CD4-positive, alpha-beta T cell treated with Interleukin-10 for 1 hour (primary cell): ENCODE measurements at regions not wholly inside any gene's neighbourhood (a gene's known extent, or its start where the extent isn't known, plus 50 kb on each side); places are given as distances from the start of the nearest gene placed in this dataset.

Experiments
- DNase-seq: peaks from one replicate; pipeline ENCODE4 v3.0.0-alpha.2; 2020

DNA sequence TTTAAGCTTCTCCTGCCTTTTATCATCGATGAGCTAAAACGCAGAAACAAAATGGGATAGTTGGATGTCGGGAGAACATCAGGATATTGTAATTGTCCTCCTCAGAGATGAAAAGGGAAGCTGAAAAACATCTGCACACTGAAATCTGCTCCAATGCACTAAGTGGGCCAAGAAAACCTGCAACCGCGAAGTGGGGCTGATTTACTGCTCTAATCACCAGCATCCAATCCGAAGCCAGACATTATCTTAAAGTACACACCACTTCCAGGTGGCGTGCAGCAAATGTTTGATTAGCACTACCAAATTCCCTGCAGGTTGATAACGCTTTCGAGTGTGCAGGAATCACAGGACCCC is 230.3 kb upstream of the SLC14A2 start:
- DNase-seq: no peak

DNA sequence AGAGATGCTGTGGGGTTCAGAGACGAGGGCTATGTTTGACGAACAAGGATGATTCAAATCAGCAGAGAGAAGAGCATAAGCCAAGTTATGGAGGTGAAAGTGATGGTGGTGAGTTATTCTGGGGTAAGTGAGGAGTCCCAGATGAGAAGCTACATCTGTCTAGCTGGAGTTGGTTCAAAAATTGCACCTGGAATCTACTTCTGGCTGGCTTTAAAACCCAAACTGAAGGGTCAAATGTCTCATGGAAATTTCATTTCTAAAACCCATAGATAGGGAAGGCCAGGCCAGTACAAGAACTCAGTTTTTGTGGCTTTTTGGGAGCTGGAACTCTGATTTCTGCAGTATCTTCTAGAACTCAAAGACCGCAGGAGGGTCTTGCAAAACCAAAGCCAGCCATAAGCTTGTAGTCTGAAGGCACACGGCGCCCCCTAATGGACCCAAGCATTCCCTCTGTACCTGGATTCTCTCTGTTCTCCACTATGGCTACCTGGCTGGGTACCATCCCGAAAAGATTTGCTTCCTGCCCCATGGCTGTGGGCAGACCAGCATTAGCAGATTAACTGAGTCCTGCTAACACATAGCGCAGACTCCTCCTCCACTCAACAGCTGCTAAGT is 229.1 kb upstream of the SLC14A2 start:
- no peak for DNase-seq

DNA sequence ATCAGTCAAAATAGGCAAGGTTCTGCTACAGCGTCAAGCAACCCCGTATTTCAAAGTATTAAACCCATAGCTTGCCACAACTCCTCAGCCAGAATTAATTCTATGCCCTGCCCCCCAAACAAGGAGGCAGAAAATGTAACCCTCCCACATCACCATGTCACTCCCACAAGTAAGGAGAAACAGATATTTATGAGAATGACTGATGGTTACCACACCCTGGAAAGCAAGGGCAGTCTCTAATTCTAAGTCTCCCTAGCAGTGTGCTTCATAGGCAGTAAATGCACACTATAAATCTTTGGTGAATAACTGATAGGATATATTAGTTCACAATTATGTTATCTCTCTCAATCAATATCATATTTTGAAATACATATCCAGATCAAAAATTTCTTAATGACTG is 228.0 kb upstream of the SLC14A2 start:
- DNase-seq: no peak

DNA sequence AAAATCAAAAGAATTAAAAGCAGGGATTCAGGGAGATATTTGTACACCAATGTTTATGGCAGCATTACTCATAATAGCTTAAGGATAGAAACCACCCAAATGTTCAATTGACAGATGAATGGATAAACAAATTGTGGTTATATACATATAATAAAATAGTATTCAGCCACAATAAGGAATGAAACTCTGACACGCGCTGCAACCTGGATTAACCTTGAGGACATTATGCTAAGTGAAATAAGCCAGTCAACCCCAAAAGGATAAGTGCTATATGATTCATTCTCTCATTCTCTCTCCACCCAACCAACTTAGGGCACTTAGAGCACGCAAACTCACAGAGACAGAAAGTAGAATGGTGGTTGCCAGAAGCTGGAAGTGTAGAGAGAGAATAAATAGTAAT is 216.8 kb upstream of the SLC14A2 start:
- no peak for DNase-seq

DNA sequence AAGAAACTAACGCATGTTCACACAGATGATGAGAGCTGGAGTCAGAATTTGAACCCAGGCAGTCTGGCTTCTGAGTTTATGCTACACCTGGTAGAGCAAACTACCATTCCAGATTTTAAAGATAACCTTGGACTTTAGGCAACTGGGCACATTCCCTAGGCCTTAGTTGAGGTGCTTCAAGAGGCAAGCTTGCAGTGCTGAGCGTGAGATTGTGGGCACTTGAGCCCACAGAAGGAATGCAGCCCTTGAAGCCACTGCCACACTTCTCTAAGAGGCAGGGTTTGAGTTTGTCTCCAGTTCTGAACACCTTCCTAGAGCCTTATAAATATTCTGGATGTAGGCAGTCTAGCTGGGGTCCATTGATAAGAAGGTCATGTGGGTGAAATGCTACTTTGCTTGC is 216.1 kb upstream of the SLC14A2 start:
- DNase-seq: no peak

DNA sequence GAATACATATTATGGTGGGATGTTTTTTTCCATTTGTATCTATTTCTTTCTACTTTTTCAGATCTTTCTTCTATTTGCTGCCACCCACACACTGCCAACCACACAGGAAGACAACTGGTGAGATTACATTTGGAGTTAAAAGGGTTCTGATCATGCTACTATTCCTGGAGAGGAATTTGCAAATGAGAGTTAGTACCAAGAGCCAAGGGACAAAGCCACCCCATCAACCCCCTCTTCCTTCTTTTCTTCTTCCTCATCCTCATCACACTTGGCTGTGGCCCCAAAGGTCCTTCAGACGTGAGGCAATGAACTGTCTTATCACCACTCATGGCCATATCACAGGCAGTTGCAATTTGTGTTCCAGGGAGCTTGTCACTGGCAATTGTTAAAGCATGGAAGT is 215.6 kb upstream of the SLC14A2 start:
- no peak for DNase-seq

DNA sequence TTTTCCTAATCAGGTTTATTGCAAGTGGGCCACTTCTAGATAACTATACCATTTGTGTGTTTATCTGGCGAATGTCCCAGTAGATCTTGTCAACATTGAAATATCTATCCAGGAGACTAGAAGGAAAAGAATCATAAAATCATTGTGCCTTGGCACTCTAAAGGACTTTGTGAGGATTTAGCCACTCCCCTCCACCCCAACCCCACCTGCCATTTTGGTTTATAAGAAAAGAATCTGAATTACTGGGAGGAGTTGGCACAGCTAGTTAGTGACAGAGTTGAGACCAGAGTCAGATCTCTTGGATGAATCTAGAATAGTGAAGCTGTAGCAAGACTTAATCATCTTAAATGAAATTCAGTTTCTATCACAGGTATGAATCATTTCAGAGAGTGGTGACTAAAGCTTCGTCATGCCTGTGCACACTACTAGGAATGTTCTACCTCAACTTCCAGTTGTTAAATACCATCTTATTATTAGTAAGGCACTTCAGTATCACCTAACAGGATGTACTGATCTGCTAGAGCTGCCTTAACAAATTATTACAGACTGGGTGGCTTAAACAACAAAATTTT is 212.7 kb upstream of the SLC14A2 start:
- DNase-seq: no peak

DNA sequence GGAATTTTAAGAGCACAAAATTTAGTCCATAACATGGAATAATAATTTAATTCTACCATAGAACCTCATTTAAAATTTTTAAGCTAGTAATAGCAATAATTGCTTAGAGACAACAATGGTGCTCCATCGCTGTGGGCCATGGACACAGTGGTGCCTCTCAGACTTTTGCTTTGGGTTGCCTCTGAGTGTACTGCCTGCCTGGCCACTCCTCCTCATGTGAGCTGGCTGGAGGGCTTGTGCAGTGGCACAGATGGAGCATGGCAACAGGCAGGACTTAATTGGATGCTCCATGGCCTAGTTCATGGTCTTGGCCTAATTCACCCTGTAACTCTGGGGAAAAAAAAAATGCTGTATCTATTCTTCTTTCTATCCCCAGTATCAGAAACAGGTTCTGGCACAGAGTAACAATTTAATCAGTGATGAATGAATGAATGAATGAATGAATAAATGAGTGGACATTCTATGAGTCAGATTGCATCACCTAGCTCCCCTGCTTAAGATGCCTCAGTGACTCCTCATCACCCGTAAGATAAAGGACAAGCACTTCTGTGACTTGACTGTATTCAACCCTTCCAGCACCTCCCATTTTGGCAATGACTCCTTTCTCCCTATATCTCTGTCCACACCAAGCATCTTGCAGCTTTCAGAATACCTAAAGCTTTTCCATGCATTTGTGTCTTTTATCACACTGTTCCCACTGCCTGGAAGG is 211.8 kb upstream of the SLC14A2 start:
- DNase-seq: no peak

DNA sequence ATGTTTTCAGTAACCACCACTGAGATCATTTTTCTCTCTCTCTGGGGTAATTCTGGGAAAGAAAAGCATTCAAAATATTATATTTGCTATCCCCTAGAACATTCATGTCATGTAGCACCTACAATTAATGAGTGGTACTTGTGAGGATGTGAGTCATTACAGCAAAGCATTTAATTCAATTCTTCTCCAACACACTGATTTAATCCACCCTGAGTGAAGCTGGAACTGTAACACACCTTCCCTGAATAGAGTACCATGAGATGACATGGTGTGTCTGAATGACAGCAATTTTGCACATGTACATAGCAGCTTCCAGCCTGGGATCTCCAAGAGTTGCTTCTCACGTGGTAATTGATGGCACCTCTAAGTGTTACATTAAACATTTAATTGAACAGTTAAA is 207.1 kb upstream of the SLC14A2 start:
- no peak for DNase-seq

DNA sequence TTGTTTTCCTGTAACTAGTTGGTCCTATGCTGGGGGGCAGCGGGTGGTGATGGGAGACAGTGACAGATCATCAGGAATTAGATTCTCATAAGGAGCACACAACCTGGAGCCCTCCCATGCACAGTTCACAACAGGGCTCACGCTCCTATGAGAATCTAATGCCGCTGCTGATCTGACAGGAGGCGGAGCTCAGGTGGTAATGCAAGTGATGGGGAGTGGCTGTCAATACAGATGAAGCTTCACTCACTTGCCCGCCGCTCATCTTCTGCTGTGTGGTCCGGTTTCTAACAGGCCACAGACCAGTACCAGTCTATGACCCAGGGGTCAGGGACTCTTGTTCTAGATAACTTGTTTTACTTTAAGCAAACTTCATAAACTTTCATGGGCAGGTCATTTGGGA is 205.3 kb upstream of the SLC14A2 start:
- no peak for DNase-seq

DNA sequence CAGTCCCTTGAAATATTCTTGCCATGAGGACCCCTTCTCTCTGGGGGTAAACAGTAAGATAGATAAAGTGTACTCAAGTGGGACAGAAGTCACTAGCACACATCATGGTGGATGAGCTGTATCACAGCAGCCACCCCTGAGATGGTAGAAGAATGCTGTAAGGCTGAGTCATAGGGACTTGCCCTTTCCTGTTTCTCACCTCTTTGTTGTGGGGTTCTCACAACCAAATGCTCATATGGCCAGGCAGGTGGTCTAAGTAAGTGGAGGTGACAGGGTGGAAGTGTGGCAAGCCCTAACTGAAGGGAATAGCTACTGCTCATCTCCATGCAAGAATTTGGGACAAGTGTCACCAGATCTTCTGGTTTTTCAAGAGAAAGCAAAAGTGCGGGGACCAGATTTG is 202.7 kb upstream of the SLC14A2 start:
- DNase-seq: no peak

DNA sequence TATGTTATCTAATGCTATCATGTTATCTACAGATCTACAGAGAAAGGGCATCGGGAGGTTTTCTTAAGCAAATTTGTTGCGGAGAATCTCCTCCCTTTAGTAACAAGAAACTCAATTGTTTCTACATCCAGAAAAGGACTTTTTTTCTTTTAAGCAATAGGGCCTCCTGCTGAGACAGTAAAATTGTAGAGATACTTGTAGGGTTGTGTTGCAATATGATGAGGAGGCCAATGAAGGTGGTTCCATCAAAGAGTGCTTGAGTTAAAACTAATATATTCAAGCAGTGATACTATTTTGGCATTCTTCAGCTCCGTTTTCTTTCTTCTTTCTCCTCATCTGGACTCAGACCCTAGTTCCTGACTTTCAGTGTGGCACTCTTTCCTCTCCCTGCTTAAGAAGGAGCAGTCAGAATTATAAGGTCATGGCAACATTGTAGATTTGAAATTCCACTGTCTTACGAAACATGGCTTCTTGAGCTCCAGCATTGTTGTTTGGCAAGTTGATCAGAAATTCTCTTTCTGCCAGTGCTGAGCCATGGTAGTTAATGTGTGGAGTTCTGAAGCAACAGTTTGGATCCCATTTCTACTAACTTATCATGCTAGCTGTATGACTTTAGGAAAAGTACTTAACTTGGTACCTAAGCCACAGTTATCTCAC is 202.0 kb upstream of the SLC14A2 start:
- DNase-seq: no peak

DNA sequence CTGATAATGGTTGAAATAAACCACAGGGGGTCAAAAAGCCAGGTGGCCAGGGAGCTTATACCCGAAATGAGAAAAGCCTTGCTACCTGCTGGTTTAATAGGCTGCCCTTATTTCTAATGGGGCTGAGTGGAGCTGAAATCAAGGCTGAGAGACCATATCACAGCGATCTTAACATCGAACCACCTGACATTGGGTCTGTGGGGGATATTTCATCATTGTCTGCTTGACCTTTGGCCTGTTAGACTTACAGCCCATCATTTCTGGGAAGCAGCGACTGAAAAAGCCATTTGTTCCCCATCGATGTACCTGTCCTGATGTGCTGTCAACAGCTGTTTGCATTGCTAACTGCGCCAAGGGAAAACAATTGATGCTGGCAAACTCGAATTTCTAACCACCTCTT is 199.7 kb upstream of the SLC14A2 start:
- no peak for DNase-seq

DNA sequence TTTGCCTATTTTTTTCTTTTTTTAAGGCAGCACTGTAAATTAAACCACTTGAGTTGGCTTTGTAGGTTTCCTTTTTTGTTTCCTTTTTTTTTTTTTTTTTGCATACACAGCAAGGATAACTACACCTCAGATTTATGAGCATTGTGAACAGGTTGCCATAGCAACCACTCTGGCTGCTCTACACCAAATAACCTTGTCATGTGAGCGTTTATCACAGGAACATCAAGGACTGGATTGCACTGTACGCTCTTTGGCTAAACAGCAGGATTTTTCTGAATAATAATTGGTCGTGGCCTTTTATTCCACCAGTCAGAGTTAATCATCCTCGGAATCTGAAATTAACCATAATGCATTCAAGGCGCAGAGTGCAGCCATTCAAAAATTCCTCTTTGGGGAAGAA is 199.1 kb upstream of the SLC14A2 start:
- no peak for DNase-seq

DNA sequence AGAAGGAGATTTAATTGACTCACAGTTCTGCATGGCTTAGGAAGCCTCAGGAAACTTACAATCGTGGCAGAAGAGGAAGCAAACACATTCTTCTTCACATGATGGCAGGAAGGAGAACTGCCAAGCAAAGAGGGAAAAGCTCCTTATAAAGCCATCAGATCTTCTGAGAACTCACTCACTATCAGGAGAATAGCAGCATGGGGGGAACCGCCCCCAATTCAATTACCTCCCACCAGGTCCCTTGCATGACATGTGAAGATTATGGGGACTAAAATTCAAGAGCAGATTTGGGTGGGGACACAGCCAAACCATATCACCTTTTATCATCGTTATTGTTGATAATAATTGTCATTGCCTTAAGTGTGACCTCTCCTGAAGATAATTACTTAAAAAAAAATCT is 197.9 kb upstream of the SLC14A2 start:
- DNase-seq: no peak

DNA sequence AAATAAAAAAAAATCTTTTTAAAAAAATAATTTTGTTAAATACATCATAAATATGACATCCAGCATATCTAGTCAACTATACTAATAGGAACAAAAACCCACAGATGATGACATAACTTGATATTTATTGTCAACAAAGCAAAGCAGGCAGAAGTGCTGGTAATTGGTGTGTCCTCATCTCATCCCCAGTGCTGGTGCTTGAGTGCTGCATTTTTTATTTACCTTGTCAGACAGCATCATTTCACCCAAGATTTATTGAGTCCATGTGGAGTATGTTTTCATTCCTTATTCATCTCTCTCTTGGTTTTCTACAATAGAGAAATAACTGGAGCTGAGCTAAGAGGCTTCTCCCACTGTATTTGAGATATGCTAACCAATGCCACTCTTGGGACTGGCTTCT is 191.6 kb upstream of the SLC14A2 start:
- DNase-seq: no peak

DNA sequence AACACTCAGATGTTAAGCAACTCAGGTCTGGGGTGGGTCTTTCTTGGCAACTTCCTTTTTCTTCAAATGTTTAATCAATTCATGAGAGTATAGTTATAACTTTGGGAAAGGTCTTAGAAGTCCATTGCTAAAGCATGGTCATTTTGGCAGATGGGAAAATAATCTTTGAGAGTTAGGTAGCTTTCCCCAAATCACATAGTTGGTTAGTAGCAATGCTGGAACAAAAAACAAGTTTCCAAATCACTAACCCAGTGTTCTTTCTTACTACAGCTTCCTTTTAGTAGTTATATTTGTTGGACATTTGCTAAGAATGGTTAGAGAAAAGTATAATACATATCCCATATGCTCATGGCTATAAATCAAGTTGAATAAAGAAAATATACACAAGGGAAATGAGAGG is 185.2 kb upstream of the SLC14A2 start:
- DNase-seq: no peak

DNA sequence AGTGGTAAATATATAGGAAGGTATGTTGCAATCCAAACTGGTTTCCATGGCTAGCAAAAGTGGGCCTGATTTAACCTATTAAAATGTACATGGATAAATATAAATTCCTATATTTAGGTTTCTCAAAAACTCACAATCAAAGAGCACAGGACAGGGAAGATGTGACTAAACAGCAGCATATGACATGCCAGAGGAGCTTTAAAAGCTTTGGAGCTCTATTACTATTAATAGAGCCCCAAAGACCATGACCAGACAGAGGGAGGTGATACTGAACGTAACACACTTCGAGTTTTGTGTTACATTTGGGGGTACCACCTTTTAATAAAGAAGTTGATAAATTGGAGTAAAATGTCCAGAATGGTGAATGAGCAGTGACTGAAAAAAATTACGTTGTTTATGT is 179.5 kb upstream of the SLC14A2 start:
- DNase-seq: no peak

DNA sequence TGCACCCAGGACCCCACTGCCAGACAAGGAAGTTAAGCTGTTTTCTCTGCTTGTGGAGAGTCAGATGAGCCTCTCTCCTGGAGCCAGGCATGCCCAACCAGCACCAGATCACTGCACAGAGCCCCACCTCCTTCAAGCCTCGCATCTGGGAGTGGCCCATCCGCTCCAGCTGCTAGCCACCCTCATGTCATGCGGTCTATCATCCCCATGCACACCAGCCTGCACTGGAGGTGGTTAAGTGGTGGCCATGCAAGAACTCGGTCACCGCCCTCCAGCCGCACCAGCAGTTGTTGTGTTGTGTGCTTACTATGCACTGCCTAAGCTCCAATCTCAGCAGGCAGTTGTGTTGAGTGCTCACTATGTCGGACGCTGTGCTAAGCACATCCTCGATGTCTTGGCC is 177.9 kb upstream of the SLC14A2 start:
- DNase-seq: no peak

DNA sequence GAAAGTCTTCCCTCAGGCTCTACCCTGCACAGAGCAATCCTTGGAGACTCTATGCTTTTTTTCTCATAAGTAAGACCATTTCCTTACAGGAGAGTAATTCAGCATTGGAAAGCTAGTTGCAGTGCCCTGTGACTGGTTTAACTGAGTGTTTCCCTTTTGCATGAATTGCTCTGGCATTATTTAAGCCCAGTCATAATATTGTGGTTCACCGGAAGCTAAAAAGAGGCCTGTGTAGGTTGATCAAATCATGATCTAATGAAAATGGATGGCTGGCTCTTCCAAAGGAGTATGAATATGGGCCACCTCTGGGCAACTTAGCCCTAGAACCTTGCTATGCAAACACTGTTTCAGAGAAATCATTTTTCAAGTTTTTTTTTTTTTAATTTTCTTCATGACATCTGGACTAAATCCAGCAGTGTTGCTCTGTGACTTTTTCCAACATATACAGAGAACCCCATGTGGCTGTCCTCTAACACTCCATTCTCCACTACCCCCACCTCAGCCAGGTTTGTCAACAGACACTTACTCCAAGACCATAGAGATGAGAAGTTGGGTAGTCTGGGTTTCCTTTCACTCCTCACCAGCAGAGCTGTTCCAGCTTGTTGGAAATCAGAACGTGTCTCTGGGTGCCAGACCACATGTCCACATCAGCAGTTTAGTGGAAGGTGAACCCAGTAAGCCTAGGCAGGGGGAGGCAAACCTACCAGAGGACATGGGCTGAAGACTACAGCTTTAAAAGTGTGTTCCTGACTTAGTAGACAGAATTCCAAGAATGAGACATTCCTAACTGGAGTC is 175.2 kb upstream of the SLC14A2 start:
- no peak for DNase-seq

DNA sequence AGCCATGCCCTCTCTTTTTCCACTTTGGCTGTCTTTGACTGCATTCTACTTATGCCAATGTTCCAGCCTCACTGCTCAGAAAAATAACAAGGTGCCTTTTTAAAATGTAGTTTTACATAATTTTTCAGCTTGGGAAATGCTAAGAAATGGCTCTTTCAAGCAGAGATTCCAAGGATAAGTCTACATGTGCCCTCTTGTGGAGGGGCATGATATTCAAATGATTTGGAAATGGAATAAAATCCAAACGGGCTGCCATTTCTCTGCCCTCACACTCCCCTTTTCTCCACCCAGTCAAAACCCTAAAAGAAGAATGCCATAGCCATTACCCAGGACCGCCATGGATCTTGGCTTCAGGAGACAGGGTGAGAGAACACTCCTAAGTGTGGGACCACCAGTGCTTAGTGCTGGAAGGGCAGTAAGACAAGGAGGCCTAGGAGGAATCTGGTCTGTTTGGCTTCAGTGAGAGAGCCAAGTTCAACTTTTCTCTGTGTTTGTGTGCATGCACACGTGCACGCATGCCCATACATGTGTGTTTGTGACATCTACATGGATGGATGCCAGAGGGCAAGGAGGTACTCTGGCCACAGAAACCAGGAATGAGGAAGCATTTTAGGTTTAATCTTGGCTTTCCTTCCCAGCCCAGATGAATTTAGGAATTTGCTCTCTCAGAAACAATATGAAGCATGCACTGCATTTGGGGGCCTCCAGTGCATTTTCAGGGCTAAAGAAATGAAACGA is 174.0 kb upstream of the SLC14A2 start:
- DNase-seq: no peak

DNA sequence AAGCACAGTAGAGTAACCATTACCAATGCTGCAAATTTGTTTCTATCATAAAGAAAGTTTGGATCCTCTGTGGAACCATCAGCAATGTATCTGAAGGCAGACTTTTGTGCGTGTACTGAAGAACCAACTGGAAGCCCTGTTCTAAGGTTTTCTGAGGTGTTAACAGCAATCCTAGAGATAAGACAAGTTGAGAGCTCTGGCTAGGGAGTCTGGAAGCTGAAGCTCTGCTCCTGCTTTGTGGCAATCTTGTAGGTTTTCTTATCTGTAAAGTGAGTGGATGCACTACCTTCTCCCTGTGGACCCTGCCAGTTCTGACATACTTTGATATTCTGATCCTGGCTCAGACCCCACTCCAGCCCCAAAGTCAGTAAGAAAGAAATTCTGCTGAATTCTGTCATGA is 171.2 kb upstream of the SLC14A2 start:
- DNase-seq: no peak
